ENCODE measurements at regions not wholly inside any gene's neighbourhood (a gene's known extent, or its start where the extent isn't known, plus 50 kb on each side); places are given as distances from the start of the nearest gene placed in this dataset.

DNA sequence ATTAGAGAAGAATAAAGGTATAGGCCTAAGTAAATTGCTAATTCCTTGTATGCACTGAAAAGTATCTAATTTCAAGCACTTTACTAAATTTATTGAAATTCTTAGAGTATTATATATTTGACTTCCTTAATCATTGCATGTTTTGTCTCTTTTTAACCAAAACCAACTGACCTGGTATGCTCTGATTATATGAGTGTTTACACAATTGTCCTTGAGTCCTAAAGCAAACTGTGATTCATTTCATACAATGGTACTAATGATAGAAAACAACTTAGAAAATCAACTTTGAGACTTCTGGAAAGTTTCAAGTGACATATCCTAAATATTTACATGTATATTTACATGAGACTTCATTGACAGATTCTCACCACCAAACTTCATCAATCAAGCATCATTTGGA, 1177.1 kb downstream of the ADGRL3 start:
- TF ChIP-seq, protein P1, sequence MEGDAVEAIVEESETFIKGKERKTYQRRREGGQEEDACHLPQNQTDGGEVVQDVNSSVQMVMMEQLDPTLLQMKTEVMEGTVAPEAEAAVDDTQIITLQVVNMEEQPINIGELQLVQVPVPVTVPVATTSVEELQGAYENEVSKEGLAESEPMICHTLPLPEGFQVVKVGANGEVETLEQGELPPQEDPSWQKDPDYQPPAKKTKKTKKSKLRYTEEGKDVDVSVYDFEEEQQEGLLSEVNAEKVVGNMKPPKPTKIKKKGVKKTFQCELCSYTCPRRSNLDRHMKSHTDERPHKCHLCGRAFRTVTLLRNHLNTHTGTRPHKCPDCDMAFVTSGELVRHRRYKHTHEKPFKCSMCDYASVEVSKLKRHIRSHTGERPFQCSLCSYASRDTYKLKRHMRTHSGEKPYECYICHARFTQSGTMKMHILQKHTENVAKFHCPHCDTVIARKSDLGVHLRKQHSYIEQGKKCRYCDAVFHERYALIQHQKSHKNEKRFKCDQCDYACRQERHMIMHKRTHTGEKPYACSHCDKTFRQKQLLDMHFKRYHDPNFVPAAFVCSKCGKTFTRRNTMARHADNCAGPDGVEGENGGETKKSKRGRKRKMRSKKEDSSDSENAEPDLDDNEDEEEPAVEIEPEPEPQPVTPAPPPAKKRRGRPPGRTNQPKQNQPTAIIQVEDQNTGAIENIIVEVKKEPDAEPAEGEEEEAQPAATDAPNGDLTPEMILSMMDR (CRISPR knock-in tag; IDR thresholded peaks at IDR 0.05), result no peak
- TF ChIP-seq HDAC2 (CRISPR knock-in tag; IDR thresholded peaks at IDR 0.05) (no peak), EP300 (IDR thresholded peaks at IDR 0.05; ENCODE audit: low read depth in 2 of 2, low read length in 2 of 2) (no peak), EP300 (CRISPR knock-in tag; IDR thresholded peaks at IDR 0.05; ENCODE audit: borderline replicate concordance) (no peak), TARDBP (CRISPR knock-in tag; IDR thresholded peaks at IDR 0.05) (no peak), RXRB (CRISPR knock-in tag; IDR thresholded peaks at IDR 0.05; ENCODE audit: borderline replicate concordance) (no peak), ZNF121 (CRISPR knock-in tag; IDR thresholded peaks at IDR 0.05) (no peak), MZF1 (CRISPR knock-in tag; IDR thresholded peaks at IDR 0.05; ENCODE audit: borderline replicate concordance) (no peak), POLR2AphosphoS2 (IDR thresholded peaks at IDR 0.05; ENCODE audit: low read depth, low read length) (no peak), ZNF891 (CRISPR knock-in tag; IDR thresholded peaks at IDR 0.05) (no peak), TEAD3 (CRISPR knock-in tag; optimal IDR thresholded peaks at IDR 0.05; ENCODE audit: borderline replicate concordance) (no peak)
- TF ChIP-seq, protein P2, sequence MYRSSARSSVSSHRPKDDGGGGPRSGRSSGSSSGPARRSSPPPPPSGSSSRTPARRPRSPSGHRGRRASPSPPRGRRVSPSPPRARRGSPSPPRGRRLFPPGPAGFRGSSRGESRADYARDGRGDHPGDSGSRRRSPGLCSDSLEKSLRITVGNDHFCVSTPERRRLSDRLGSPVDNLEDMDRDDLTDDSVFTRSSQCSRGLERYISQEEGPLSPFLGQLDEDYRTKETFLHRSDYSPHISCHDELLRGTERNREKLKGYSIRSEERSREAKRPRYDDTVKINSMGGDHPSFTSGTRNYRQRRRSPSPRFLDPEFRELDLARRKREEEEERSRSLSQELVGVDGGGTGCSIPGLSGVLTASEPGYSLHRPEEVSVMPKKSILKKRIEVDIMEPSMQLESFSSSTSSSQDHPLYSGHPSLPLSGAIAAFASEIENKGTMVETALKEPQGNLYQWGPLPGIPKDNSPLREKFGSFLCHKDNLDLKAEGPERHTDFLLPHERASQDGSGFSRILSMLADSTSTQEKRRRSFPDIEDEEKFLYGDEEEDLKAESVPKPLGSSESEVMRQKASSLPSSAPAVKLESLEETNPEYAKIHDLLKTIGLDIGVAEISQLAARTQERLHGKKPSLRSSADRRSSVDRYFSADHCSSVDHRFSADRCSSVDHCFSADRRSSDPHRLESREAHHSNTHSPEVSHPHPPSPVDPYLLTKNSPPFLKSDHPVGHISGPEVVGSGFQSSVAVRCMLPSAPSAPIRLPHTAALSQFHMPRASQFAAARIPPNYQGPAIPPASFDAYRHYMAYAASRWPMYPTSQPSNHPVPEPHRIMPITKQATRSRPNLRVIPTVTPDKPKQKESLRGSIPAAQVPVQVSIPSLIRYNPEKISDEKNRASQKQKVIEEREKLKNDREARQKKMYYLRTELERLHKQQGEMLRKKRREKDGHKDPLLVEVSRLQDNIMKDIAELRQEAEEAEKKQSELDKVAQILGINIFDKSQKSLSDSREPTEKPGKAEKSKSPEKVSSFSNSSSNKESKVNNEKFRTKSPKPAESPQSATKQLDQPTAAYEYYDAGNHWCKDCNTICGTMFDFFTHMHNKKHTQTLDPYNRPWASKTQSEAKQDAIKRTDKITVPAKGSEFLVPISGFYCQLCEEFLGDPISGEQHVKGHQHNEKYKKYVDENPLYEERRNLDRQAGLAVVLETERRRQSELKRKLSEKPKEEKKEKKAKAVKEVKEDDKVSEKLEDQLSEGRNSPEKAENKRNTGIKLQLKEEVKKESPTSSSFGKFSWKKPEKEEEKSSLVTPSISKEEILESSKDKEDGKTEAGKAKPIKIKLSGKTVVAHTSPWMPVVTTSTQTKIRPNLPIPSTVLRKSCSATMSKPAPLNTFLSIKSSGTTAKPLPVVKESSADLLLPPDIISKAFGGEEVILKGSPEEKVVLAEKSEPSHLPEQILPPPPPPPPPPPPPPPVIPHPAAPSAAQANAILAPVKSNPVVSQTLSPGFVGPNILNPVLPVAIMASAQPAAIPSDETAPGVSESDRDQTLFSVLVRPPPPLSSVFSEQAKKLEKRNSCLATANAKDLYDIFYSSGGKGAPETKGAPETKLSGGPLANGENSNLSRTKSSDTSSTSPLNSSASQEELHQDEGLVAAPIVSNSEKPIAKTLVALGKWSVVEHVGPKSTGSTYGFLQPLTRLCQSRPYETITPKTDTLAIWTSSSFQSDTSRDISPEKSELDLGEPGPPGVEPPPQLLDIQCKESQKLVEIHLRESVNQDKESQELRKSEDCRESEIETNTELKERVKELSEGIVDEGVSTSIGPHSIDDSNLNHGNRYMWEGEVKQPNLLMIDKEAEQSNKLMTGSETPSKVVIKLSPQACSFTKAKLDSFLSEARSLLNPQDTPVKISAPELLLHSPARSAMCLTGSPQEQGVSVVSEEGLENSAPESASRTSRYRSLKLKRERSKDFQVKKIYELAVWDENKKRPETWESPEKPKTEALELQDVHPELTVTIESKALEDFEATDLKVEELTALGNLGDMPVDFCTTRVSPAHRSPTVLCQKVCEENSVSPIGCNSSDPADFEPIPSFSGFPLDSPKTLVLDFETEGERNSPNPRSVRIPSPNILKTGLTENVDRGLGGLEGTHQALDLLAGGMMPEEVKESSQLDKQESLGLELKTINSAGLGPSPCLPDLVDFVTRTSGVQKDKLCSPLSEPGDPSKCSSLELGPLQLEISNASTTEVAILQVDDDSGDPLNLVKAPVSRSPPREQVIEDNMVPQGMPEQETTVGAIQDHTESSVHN (CRISPR knock-in tag; IDR thresholded peaks at IDR 0.05), result no peak

All from HepG2 (cell line).